Fibroblast of villous mesenchyme (primary cell): ENCODE measurements at regions not wholly inside any gene's neighbourhood (a gene's known extent, or its start where the extent isn't known, plus 50 kb on each side); places are given as distances from the start of the nearest gene placed in this dataset.

Source experiments
- DNase-seq: peaks from one replicate; pipeline ENCODE4 v3.0.0-alpha.2; 2010; ENCODE audit warnings: low read depth
- H3K4me3 ChIP-seq: 2 replicates; pipeline ENCODE4 v1.5.1; 2011; ENCODE audit warnings: low read depth, mild to moderate bottlenecking, low read length
- CTCF ChIP-seq: IDR thresholded peaks from 2 replicates; pipeline ENCODE4 v1.5.1; 2012; ENCODE audit warnings: low read depth, mild to moderate bottlenecking, low read length; ENCODE audit not compliant: insufficient read depth

GRCh38 chr22:47286590-47286989, 524.1 kb downstream of the TBC1D22A start:
- no peak overlapping the region for H3K4me3 ChIP-seq
- DNase-seq: no peak
- TF ChIP-seq CTCF: no peak

- TF ChIP-seq CTCF: no peak
- no peak for DNase-seq
- H3K4me3 ChIP-seq: no peak overlapping the region
Measured at GRCh38 chr22:47285981-47286380, 523.5 kb downstream of the TBC1D22A start.

- H3K4me3 ChIP-seq: no peak overlapping the region
- TF ChIP-seq CTCF: no peak
- DNase-seq: no peak
Measured at GRCh38 chr22:47284822-47285221, 522.4 kb downstream of the TBC1D22A start.

GRCh38 chr22:47284360-47284759, 521.9 kb downstream of the TBC1D22A start:
- no peak for DNase-seq

GRCh38 chr22:47283616-47284270, 521.3 kb downstream of the TBC1D22A start:
- H3K4me3 ChIP-seq: no peak overlapping the region
- no peak for TF ChIP-seq CTCF
- DNase-seq: no peak

More at GRCh38 chr22:47284360-47284759, 521.9 kb downstream of the TBC1D22A start:
- no peak for TF ChIP-seq CTCF
- no peak overlapping the region for H3K4me3 ChIP-seq

GRCh38 chr22:47282851-47283250, 520.4 kb downstream of the TBC1D22A start:
- DNase-seq: no peak
- no peak for TF ChIP-seq CTCF
- no peak overlapping the region for H3K4me3 ChIP-seq

- no peak overlapping the region for H3K4me3 ChIP-seq
- TF ChIP-seq CTCF: no peak
- DNase-seq: no peak
Measured at GRCh38 chr22:47282366-47282765, 519.9 kb downstream of the TBC1D22A start.
